KMS-11 (cell line): ENCODE measurements at regions not wholly inside any gene's neighbourhood (a gene's known extent, or its start where the extent isn't known, plus 50 kb on each side); places are given as distances from the start of the nearest gene placed in this dataset.

Source experiments
- H2AFZ ChIP-seq: fragments of 200-600 bp; sonication (generic); 2 replicates; pipeline ENCODE4 v1.6.1; 2016; ENCODE audit warnings: antibody characterized with exemption, mixed run types, low read depth
- H3K27ac ChIP-seq: fragments of 200-600 bp; sonication (generic); 2 replicates; pipeline ENCODE4 v1.6.1; 2016; ENCODE audit warnings: mild to moderate bottlenecking, mixed run types
- H3K27me3 ChIP-seq: fragments of 200-600 bp; sonication (generic); 2 replicates; pipeline ENCODE4 v1.6.1; 2017; ENCODE audit warnings: mild to moderate bottlenecking, low read depth, mixed run types, moderate library complexity; ENCODE audit not compliant: insufficient read depth
- H3K36me3 ChIP-seq: fragments of 200-600 bp; sonication (generic); 2 replicates; pipeline ENCODE4 v1.6.1; 2017; ENCODE audit warnings: mild to moderate bottlenecking, mixed run types; ENCODE audit not compliant: insufficient read depth
- H3K4me1 ChIP-seq: fragments of 200-600 bp; sonication (generic); 2 replicates; pipeline ENCODE4 v1.6.1; 2016; ENCODE audit warnings: mild to moderate bottlenecking, low read depth, mixed run types; ENCODE audit not compliant: poor library complexity, severe bottlenecking
- H3K4me2 ChIP-seq: fragments of 200-600 bp; sonication (generic); 2 replicates; pipeline ENCODE4 v1.7.0; 2016; ENCODE audit warnings: mild to moderate bottlenecking, mixed run types
- H3K4me3 ChIP-seq: fragments of 200-600 bp; sonication (generic); IDR thresholded peaks from 2 replicates; pipeline ENCODE4 v1.6.1; 2017; ENCODE audit warnings: low read depth, low read length, mixed read lengths; ENCODE audit not compliant: insufficient read depth
- H3K79me2 ChIP-seq: fragments of 200-600 bp; sonication (generic); 2 replicates; pipeline ENCODE4 v1.6.1; 2016; ENCODE audit warnings: low read depth, mixed run types; ENCODE audit not compliant: insufficient read depth
- H3K9ac ChIP-seq: fragments of 200-600 bp; sonication (generic); 2 replicates; pipeline ENCODE4 v1.6.1; 2016; ENCODE audit warnings: mild to moderate bottlenecking, mixed run types
- H4K20me1 ChIP-seq: fragments of 200-600 bp; sonication (generic); 2 replicates; pipeline ENCODE4 v1.6.1; 2016; ENCODE audit warnings: mild to moderate bottlenecking, mixed run types; ENCODE audit not compliant: insufficient read depth
- TF ChIP-seq, protein P1 (sequence below): fragments of 200-600 bp; sonication (generic); conservative IDR thresholded peaks from 2 replicates; pipeline ENCODE4 v1.6.1; 2017; ENCODE audit warnings: low read depth, mild to moderate bottlenecking, antibody characterized with exemption, low read length, moderate library complexity, mixed read lengths

DNA sequence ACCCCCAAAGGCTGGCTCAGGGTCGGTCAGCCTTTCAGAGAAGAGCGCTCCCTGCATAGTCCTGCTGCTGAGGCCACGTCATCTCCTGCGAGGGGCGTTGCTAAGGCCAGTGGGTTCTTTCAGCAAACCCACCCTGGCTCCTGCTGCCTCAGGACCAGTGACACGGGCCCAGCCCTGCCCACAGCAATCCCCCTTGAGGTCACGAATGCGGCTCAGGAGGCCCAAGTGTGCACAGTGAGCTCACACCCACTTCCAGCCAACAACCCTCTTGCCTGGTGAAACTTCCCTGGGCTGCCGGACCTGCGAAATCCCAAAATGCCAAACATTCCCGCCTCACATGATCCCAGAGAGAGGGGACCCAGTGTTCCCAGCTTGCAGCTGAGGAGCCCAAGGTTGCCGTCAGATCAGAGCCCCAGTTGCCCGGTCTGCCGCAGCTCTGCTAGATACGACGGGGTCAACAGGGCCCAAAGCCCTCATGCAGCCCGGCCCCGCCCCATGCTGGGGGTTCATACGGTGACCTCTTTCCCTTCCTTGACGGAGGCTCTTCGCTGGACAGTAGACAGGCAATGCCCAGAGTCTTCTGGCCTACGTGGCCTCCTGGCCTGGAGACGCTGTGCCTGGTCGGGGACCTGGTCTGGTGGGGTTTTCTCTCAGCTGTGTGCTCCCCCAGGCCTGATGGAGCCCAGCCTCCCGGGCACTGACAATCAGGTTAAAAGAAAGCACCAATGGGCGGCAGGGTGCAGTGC, 116.4 kb upstream of the COL5A1 start:
- no peak overlapping the region for H3K4me2 ChIP-seq
- no peaks in the 10 kb centered on the region for H4K20me1 ChIP-seq
- H3K36me3 ChIP-seq = no peaks in the 10 kb centered on the region
- H3K4me3 ChIP-seq = no peak overlapping the region
- H3K9ac ChIP-seq = no peak overlapping the region
- H3K27me3 ChIP-seq = peaks cover 69% of the 10 kb centered on the region
- TF ChIP-seq, protein P1, sequence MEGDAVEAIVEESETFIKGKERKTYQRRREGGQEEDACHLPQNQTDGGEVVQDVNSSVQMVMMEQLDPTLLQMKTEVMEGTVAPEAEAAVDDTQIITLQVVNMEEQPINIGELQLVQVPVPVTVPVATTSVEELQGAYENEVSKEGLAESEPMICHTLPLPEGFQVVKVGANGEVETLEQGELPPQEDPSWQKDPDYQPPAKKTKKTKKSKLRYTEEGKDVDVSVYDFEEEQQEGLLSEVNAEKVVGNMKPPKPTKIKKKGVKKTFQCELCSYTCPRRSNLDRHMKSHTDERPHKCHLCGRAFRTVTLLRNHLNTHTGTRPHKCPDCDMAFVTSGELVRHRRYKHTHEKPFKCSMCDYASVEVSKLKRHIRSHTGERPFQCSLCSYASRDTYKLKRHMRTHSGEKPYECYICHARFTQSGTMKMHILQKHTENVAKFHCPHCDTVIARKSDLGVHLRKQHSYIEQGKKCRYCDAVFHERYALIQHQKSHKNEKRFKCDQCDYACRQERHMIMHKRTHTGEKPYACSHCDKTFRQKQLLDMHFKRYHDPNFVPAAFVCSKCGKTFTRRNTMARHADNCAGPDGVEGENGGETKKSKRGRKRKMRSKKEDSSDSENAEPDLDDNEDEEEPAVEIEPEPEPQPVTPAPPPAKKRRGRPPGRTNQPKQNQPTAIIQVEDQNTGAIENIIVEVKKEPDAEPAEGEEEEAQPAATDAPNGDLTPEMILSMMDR = no peak
- no peak overlapping the region for H3K27ac ChIP-seq
- no peak overlapping the region for H2AFZ ChIP-seq
- H3K79me2 ChIP-seq = no peaks in the 10 kb centered on the region
- no peaks in the 10 kb centered on the region for H3K4me1 ChIP-seq

DNA sequence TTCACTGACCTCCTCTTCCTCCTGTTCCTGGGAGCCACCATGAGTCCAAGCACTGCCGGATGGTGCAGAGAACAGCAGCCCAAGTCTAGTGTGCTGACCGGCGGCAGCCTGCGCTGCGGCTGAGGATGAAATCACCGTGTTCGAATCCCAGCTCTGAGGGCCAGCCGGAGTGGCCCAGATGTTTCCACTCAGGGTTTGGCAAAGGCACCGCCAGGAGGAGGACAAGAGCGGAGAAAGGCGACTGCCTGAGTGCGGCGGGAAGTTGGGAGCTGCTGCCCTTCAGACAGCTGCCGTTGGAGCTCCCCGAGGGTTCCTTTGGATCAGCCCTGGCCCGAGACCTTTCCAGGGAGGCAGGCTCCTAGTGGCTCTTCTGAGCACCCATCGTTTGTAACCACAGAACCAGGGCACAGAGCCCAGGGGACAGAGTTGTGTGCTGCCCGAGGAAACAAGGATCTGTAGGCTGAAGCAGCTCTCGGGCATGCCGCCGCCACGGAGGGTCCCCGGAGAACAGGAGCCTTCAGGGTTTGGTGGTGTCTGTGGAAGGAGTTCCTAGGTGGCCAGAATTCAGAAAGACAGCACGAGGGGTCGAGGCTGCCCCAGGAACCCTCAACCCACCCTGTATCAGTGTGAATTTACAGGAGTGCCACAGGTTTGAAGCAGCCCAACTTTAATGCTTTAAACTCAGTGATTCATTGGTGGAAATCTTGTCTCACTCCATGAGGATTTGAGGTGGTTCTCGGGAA, 115.6 kb upstream of the COL5A1 start:
- Histone ChIP-seq H4K20me1 (no peaks in the 10 kb centered on the region), H3K79me2 (no peaks in the 10 kb centered on the region), H3K27ac (no peak overlapping the region), H3K4me1 (no peaks in the 10 kb centered on the region), H3K36me3 (no peaks in the 10 kb centered on the region), H2AFZ (no peak overlapping the region), H3K4me3 (no peak overlapping the region), H3K9ac (no peak overlapping the region), H3K4me2 (no peak overlapping the region), H3K27me3 (peaks cover 68% of the 10 kb centered on the region)
- TF ChIP-seq, protein P1 = no peak

DNA sequence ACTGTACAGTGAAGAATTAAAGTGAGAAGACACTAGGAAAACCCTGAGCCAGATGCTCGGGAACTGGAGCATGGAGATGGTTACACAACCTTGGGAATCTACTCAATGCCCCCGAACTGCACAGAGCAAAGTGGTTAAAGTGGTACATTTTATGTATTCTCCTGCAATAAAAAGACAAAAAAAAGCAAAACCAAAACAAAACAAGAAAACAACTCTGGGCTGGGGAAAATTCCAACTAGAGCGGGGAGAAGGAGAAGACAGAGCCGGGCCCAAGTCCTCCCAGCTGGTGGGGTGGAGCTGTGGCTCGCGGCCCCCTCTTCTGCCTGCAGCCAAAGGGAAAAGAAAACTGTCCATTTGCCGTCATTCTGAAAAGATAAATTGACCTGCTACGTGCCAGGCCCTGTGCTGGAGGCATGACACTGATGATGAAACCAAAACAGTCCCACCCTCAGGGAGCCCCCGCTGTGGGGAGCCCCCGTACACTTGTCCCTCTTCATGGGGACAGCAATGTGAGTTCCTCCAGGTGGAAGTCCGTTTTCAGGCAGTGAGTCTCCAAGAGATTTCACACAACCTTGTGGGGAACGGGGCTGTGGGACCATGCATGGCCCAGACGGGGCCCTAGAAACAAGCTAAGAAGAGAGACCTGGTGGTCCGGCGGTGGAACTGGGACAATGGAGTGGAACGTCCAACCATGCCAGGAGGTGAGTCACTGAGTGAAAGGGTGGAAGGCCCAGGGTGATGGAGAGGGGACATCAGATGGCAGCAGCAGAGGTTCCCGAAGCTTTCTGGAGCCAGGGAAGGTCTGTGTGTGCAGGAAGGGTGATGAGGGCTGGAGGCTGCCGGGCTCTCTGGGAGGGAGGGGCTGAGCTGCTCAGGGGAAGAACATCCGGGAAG, 114.8 kb upstream of the COL5A1 start:
- H4K20me1 ChIP-seq = no peaks in the 10 kb centered on the region
- H3K27ac ChIP-seq = no peak overlapping the region
- TF ChIP-seq, protein P1 = no peak
- H3K4me1 ChIP-seq = no peaks in the 10 kb centered on the region
- H3K36me3 ChIP-seq = no peaks in the 10 kb centered on the region
- H3K27me3 ChIP-seq = peaks cover 74% of the 10 kb centered on the region
- no peak overlapping the region for H3K4me3 ChIP-seq
- H3K79me2 ChIP-seq = no peaks in the 10 kb centered on the region
- H2AFZ ChIP-seq = no peak overlapping the region
- no peak overlapping the region for H3K4me2 ChIP-seq
- no peak overlapping the region for H3K9ac ChIP-seq

DNA sequence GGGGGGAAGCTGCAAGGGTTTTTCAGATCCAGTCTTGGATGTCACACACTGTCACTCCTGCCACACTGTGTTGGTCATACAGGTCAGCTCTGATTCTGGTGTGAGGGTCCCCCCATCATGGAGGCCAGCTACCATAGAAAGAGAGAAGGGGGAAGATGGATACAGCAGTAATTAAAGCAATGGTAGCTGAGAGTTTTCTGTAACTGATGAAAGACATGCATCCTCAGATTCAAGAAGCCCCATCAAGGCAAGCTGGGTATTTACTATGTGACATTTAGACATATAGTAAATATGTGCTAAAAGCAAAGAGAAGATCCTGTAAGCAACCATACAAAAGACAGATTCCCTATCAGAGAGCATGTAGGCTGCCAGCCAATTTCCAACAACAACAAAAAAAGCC, 110.9 kb upstream of the COL5A1 start:
- TF ChIP-seq, protein P1 = no peak

More for the DNA sequence above, 110.9 kb upstream of the COL5A1 start:
- H3K79me2 ChIP-seq = no peaks in the 10 kb centered on the region
- no peak overlapping the region for H3K4me2 ChIP-seq
- no peak overlapping the region for H3K4me3 ChIP-seq
- H3K9ac ChIP-seq = no peak overlapping the region
- H2AFZ ChIP-seq = no peak overlapping the region
- no peak overlapping the region for H3K27ac ChIP-seq
- peaks cover 85% of the 10 kb centered on the region for H3K27me3 ChIP-seq
- no peaks in the 10 kb centered on the region for H4K20me1 ChIP-seq
- H3K36me3 ChIP-seq = no peaks in the 10 kb centered on the region
- no peaks in the 10 kb centered on the region for H3K4me1 ChIP-seq
